SK-N-SH (cell line): ENCODE measurements at regions not wholly inside any gene's neighbourhood (a gene's known extent, or its start where the extent isn't known, plus 50 kb on each side); places are given as distances from the start of the nearest gene placed in this dataset.

Experiments used
- CTCF ChIA-PET: fragments of 300-600, 350-600 bp; formaldehyde crosslinking; extraction: SDS; loops from one replicate; lab custom pipeline; 2021; lab: Yijun Ruan, JAX
- POLR2A ChIA-PET: fragments of 350-600 bp; sonication (Branson Sonifier 250); formaldehyde crosslinking; extraction: SDS; loops from one replicate; lab custom pipeline; 2020; ENCODE audit warnings: antibody characterized with exemption, inconsistent platforms; lab: Yijun Ruan, JAX
- DNase-seq: peaks from one replicate; pipeline ENCODE4 v3.0.0; 2012
- H2AFZ ChIP-seq: fragments of 200-600 bp; sonication (generic); 2 replicates; pipeline ENCODE4 v1.8.1; 2016; ENCODE audit warnings: antibody characterized with exemption, mild to moderate bottlenecking, low read depth
- H3F3A ChIP-seq: fragments of 200-600 bp; sonication (generic); replicated peaks from 2 replicates; pipeline ENCODE3; 2016; ENCODE audit warnings: antibody characterized with exemption, mild to moderate bottlenecking; ENCODE audit not compliant: insufficient read depth
- H3K27ac ChIP-seq, 2 experiments: fragments of 200-500 bp in 1 of 2; fragments of 200-600 bp in 1 of 2; sonication (Bioruptor generic) in 1 of 2; sonication (generic), shearing (Covaris generic) in 1 of 2; 2 replicates each; pipeline versions ENCODE4 v1.5.1 to v1.6.1; 2014 to 2016; ENCODE audit warnings: low read depth in 2 of 2, inconsistent platforms in 1 of 2, low read length in 1 of 2, mild to moderate bottlenecking in 1 of 2, mixed read lengths in 1 of 2
- H3K27me3 ChIP-seq: fragments of 200-600 bp; sonication (generic), shearing (Covaris generic); 2 replicates; pipeline ENCODE4 v1.6.1; 2016; ENCODE audit warnings: mixed run types; ENCODE audit not compliant: insufficient read depth
- H3K36me3 ChIP-seq, 2 experiments: fragments of 200-500 bp in 1 of 2; fragments of 200-600 bp in 1 of 2; sonication (Bioruptor generic) in 1 of 2; sonication (generic) in 1 of 2; replicated peaks in 1 of 2; 2 replicates each; pipeline versions ENCODE3 to v1.5.1; 2014 to 2016; ENCODE audit warnings: low read length in 1 of 2, mild to moderate bottlenecking in 1 of 2; ENCODE audit not compliant: insufficient read depth in 2 of 2, control insufficient read depth in 1 of 2
- H3K4me1 ChIP-seq, 2 experiments: fragments of 200-500 bp in 1 of 2; fragments of 200-600 bp in 1 of 2; sonication (Bioruptor generic) in 1 of 2; sonication (generic), shearing (Covaris generic) in 1 of 2; 2 replicates each; pipeline versions ENCODE4 v1.5.1 to v1.6.1; 2014 to 2016; ENCODE audit warnings: low read depth in 1 of 2, low read length in 1 of 2, mixed run types in 1 of 2; ENCODE audit not compliant: insufficient read depth in 2 of 2, control insufficient read depth in 1 of 2
- H3K4me2 ChIP-seq: fragments of 200-600 bp; sonication (generic), shearing (Covaris generic); 2 replicates; pipeline ENCODE4 v1.6.1; 2017; ENCODE audit warnings: mixed run types
- H3K4me3 ChIP-seq, 2 experiments: fragments of 200-500 bp in 1 of 2; fragments of 200-600 bp in 1 of 2; sonication (Bioruptor generic) in 1 of 2; sonication (generic), shearing (Covaris generic) in 1 of 2; 2 replicates each; pipeline versions ENCODE4 v1.5.1 to v1.8.1; 2014 to 2016; ENCODE audit warnings: low read depth in 2 of 2, inconsistent platforms in 1 of 2, low read length in 1 of 2, mild to moderate bottlenecking in 1 of 2, mixed read lengths in 1 of 2, moderate library complexity in 1 of 2
- H3K79me2 ChIP-seq: fragments of 200-600 bp; sonication (generic); 2 replicates; pipeline ENCODE4 v1.8.1; 2017; ENCODE audit warnings: mild to moderate bottlenecking; ENCODE audit not compliant: insufficient read depth
- H3K9ac ChIP-seq: fragments of 200-600 bp; sonication (generic); 2 replicates; pipeline ENCODE4 v1.6.1; 2017; ENCODE audit warnings: mixed run types
- H3K9me2 ChIP-seq: fragments of 200-600 bp; sonication (generic); 2 replicates; pipeline ENCODE4 v1.6.1; 2017; ENCODE audit warnings: mixed run types
- H3K9me3 ChIP-seq: fragments of 200-600 bp; sonication (generic); 2 replicates; pipeline ENCODE4 v1.6.1; 2017; ENCODE audit warnings: mixed run types, mild to moderate bottlenecking, moderate library complexity
- H4K20me1 ChIP-seq: fragments of 200-600 bp; sonication (generic); 2 replicates; pipeline ENCODE4 v1.6.1; 2017; ENCODE audit warnings: mild to moderate bottlenecking, mixed run types; ENCODE audit not compliant: insufficient read depth
- CHD2 ChIP-seq: fragments of 150-350 bp; IDR thresholded peaks from 2 replicates; pipeline ENCODE4 v1.6.1; 2018; ENCODE audit warnings: low read length; ENCODE audit not compliant: partially characterized antibody
- EP300 ChIP-seq, 2 experiments: IDR thresholded peaks; 2 replicates each; pipeline versions ENCODE4 v1.4.0 to v1.6.1; 2012; ENCODE audit warnings: borderline replicate concordance in 1 of 2, low read depth in 1 of 2, low read length in 1 of 2
- EZH2phosphoT487 ChIP-seq: fragments of 200-600 bp; sonication (generic); IDR thresholded peaks from 2 replicates; pipeline ENCODE4 v1.6.1; 2017; ENCODE audit warnings: low read depth, mixed run types, mild to moderate bottlenecking, antibody characterized with exemption, moderate library complexity, borderline replicate concordance
- FOSL2 ChIP-seq: IDR thresholded peaks from 2 replicates; pipeline ENCODE4 v1.4.0; 2012; ENCODE audit warnings: low read depth, mild to moderate bottlenecking, moderate library complexity, borderline replicate concordance
- FOXM1 ChIP-seq: IDR thresholded peaks from 2 replicates; pipeline ENCODE4 v1.4.0; 2012; ENCODE audit warnings: low read depth, mild to moderate bottlenecking
- GABPA ChIP-seq: IDR thresholded peaks from 2 replicates; pipeline ENCODE4 v1.4.0; 2012; ENCODE audit warnings: low read depth, mild to moderate bottlenecking
- JUND ChIP-seq: IDR thresholded peaks from 2 replicates; pipeline ENCODE4 v1.4.0; 2012
- MEF2A ChIP-seq: IDR thresholded peaks from 2 replicates; pipeline ENCODE4 v1.4.0; 2012; ENCODE audit warnings: low read depth, borderline replicate concordance
- MXI1 ChIP-seq: IDR thresholded peaks from 2 replicates; pipeline ENCODE4 v1.6.1; 2012; ENCODE audit warnings: mild to moderate bottlenecking, low read depth, low read length, improper control_type of control experiment
- NFIC ChIP-seq: IDR thresholded peaks from 2 replicates; pipeline ENCODE4 v1.4.0; 2012; ENCODE audit warnings: borderline replicate concordance
- RAD21 ChIP-seq: IDR thresholded peaks from 2 replicates; pipeline ENCODE4 v1.6.1; 2012; ENCODE audit warnings: mild to moderate bottlenecking, low read length
- RCOR1 ChIP-seq: fragments of 150-350 bp; IDR thresholded peaks from 2 replicates; pipeline ENCODE4 v1.6.1; 2017; ENCODE audit warnings: antibody characterized with exemption, low read length
- RFX5 ChIP-seq: IDR thresholded peaks from 2 replicates; pipeline ENCODE4 v1.6.1; 2012; ENCODE audit warnings: mild to moderate bottlenecking, improper control_type of control experiment, low read length
- SIN3A ChIP-seq: IDR thresholded peaks from 2 replicates; pipeline ENCODE4 v1.6.1; 2012; ENCODE audit warnings: low read depth, mild to moderate bottlenecking, low read length, moderate library complexity, borderline replicate concordance
- SMC3 ChIP-seq: IDR thresholded peaks from 2 replicates; pipeline ENCODE4 v1.6.1; 2012; ENCODE audit warnings: low read depth, low read length, improper control_type of control experiment
- TEAD4 ChIP-seq: IDR thresholded peaks from 2 replicates; pipeline ENCODE4 v1.4.0; 2012; ENCODE audit warnings: mild to moderate bottlenecking, borderline replicate concordance; ENCODE audit not compliant: insufficient read depth
- YY1 ChIP-seq: IDR thresholded peaks from 2 replicates; pipeline ENCODE4 v1.4.0; 2012; ENCODE audit warnings: low read depth, mild to moderate bottlenecking
- WGBS: methylation state at CpG from one replicate; pipeline ENCODE4 v1.1.6; 2017; ENCODE audit warnings: low lambda C conversion rate; 5-methylcytosine and 5-hydroxymethylcytosine counted together
- TF ChIP-seq, protein P1 (sequence below): IDR thresholded peaks from 2 replicates; pipeline ENCODE4 v1.4.0; 2012; ENCODE audit warnings: low read depth, borderline replicate concordance
- TF ChIP-seq, protein P2 (sequence below): IDR thresholded peaks from 2 replicates; pipeline ENCODE4 v1.4.0; 2012; ENCODE audit warnings: low read depth, borderline replicate concordance
- TF ChIP-seq, protein P3 (sequence below): fragments of 150-350 bp; IDR thresholded peaks from 2 replicates; pipeline ENCODE4 v1.6.1; 2016; ENCODE audit warnings: mild to moderate bottlenecking, low read depth, low read length
- TF ChIP-seq, protein P4 (sequence below): IDR thresholded peaks from 2 replicates; pipeline ENCODE4; 2012
- TF ChIP-seq, protein P5 (sequence below): fragments of 200-600 bp; sonication (generic); IDR thresholded peaks from 2 replicates; pipeline ENCODE4 v1.6.1; 2017; ENCODE audit warnings: antibody characterized with exemption, mild to moderate bottlenecking, moderate library complexity

DNA sequence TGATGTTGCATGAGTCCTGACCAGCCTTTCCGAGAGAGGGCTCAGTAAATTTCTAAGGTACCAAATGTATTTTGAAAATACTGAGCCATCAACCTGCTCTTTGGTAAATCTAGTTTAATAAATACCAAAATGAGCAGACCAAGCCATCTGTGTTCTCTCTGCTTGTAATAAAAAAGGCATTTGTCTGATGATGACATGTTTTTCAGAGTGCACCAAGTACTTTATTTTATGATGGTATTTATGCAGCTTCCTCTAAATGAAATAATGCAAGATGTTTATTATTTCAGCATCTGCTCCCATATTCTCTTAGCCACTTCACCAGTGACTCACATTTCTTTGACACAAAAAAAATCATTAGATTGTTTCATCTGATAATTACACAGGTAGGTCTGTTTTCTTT is 700.5 kb downstream of the TRIML1 start:
- TF ChIP-seq EZH2phosphoT487 (no peak), JUND (no peak), NFIC (no peak), RCOR1 (no peak), RFX5 (no peak), EP300 (IDR thresholded peaks at IDR 0.05; ENCODE audit: borderline replicate concordance in 1 of 2, low read depth in 1 of 2, low read length in 1 of 2) (no peak), CHD2 (no peak), MEF2A (no peak), RAD21 (no peak), YY1 (no peak), FOSL2 (no peak), FOXM1 (no peak), MXI1 (no peak), GABPA (no peak)
- TF ChIP-seq, protein P1, sequence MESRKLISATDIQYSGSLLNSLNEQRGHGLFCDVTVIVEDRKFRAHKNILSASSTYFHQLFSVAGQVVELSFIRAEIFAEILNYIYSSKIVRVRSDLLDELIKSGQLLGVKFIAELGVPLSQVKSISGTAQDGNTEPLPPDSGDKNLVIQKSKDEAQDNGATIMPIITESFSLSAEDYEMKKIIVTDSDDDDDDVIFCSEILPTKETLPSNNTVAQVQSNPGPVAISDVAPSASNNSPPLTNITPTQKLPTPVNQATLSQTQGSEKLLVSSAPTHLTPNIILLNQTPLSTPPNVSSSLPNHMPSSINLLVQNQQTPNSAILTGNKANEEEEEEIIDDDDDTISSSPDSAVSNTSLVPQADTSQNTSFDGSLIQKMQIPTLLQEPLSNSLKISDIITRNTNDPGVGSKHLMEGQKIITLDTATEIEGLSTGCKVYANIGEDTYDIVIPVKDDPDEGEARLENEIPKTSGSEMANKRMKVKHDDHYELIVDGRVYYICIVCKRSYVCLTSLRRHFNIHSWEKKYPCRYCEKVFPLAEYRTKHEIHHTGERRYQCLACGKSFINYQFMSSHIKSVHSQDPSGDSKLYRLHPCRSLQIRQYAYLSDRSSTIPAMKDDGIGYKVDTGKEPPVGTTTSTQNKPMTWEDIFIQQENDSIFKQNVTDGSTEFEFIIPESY: no peak
- TF ChIP-seq, protein P2, sequence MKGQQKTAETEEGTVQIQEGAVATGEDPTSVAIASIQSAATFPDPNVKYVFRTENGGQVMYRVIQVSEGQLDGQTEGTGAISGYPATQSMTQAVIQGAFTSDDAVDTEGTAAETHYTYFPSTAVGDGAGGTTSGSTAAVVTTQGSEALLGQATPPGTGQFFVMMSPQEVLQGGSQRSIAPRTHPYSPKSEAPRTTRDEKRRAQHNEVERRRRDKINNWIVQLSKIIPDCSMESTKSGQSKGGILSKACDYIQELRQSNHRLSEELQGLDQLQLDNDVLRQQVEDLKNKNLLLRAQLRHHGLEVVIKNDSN: no peak
- TF ChIP-seq, protein P3, sequence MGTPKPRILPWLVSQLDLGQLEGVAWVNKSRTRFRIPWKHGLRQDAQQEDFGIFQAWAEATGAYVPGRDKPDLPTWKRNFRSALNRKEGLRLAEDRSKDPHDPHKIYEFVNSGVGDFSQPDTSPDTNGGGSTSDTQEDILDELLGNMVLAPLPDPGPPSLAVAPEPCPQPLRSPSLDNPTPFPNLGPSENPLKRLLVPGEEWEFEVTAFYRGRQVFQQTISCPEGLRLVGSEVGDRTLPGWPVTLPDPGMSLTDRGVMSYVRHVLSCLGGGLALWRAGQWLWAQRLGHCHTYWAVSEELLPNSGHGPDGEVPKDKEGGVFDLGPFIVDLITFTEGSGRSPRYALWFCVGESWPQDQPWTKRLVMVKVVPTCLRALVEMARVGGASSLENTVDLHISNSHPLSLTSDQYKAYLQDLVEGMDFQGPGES: no peak
- no peak for DNase-seq
- Histone ChIP-seq H3K9me3 (no peaks in the 10 kb centered on the region), H3K36me3 (no peaks in the 10 kb centered on the region), H3K4me3 (no peak overlapping the region), H3K4me2 (no peak overlapping the region), H3K79me2 (no peaks in the 10 kb centered on the region), H3K27me3 (no peaks in the 10 kb centered on the region), H3K9ac (no peak overlapping the region), H3K4me1 (no peaks in the 10 kb centered on the region), H3K27ac (no peak overlapping the region), H3F3A (no peaks in the 10 kb centered on the region), H3K9me2 (no peaks in the 10 kb centered on the region), H4K20me1 (no peaks in the 10 kb centered on the region), H2AFZ (no peak overlapping the region)
- 57% methylated on average over 1 of the region's 1 CpG for WGBS
- ChIA-PET POLR2A (no interaction called here), CTCF (no interaction called here)

DNA sequence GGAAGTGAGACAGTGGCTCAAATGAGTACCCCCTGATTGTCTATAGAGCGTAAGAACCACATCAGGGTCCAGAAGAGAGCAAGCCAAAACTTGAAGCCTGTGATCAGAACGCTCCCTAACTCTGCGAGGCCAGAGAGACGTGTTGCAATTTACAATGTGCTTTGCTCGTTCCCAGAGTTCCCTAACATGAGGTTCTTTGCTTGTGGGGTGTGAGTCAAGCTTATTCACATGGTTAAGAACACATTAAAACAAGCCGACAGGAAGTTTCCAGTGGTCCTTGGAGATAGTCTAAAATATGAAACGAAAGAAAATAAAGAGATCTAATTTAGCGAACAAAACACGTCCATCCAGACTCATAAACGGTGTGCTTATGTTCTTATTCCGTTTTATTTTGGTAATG is 702.3 kb downstream of the TRIML1 start:
- Histone ChIP-seq H3K9me2 (no peaks in the 10 kb centered on the region), H3K9ac (no peak overlapping the region), H3K27ac (no peak overlapping the region), H3K9me3 (no peaks in the 10 kb centered on the region), H3K27me3 (no peaks in the 10 kb centered on the region), H3K36me3 (no peaks in the 10 kb centered on the region), H3K4me2 (no peak overlapping the region), H3K4me3 (no peak overlapping the region), H2AFZ (no peak overlapping the region), H3K4me1 (no peaks in the 10 kb centered on the region), H4K20me1 (no peaks in the 10 kb centered on the region), H3K79me2 (no peaks in the 10 kb centered on the region), H3F3A (no peaks in the 10 kb centered on the region)
- ChIA-PET CTCF (no interaction called here), POLR2A (no interaction called here)
- 38% methylated on average over 11 of the region's 11 CpGs for WGBS
- no peak for DNase-seq
- TF ChIP-seq, protein P4, sequence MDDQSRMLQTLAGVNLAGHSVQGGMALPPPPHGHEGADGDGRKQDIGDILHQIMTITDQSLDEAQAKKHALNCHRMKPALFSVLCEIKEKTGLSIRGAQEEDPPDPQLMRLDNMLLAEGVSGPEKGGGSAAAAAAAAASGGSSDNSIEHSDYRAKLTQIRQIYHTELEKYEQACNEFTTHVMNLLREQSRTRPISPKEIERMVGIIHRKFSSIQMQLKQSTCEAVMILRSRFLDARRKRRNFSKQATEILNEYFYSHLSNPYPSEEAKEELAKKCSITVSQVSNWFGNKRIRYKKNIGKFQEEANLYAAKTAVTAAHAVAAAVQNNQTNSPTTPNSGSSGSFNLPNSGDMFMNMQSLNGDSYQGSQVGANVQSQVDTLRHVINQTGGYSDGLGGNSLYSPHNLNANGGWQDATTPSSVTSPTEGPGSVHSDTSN: no peak
- no peak for TF ChIP-seq EP300 (IDR thresholded peaks at IDR 0.05; ENCODE audit: borderline replicate concordance in 1 of 2, low read depth in 1 of 2, low read length in 1 of 2)
- TF ChIP-seq TEAD4: no peak
- TF ChIP-seq MEF2A: no peak
- no peak for TF ChIP-seq YY1
- TF ChIP-seq RAD21: no peak
- no peak for TF ChIP-seq MXI1
- TF ChIP-seq SIN3A: no peak
- no peak for TF ChIP-seq NFIC
- TF ChIP-seq RCOR1: no peak
- TF ChIP-seq, protein P5, sequence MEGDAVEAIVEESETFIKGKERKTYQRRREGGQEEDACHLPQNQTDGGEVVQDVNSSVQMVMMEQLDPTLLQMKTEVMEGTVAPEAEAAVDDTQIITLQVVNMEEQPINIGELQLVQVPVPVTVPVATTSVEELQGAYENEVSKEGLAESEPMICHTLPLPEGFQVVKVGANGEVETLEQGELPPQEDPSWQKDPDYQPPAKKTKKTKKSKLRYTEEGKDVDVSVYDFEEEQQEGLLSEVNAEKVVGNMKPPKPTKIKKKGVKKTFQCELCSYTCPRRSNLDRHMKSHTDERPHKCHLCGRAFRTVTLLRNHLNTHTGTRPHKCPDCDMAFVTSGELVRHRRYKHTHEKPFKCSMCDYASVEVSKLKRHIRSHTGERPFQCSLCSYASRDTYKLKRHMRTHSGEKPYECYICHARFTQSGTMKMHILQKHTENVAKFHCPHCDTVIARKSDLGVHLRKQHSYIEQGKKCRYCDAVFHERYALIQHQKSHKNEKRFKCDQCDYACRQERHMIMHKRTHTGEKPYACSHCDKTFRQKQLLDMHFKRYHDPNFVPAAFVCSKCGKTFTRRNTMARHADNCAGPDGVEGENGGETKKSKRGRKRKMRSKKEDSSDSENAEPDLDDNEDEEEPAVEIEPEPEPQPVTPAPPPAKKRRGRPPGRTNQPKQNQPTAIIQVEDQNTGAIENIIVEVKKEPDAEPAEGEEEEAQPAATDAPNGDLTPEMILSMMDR: no peak
- TF ChIP-seq CHD2: no peak
- no peak for TF ChIP-seq SMC3
- TF ChIP-seq GABPA: no peak
